Stomach (tissue), 8 donors: ENCODE measurements at regions not wholly inside any gene's neighbourhood (a gene's known extent, or its start where the extent isn't known, plus 50 kb on each side); places are given as distances from the start of the nearest gene placed in this dataset.

Source experiments
- DNase-seq, 2 donors: peaks; one replicate each; pipeline versions ENCODE4 v3.0.0 to v3.0.0-alpha.2; 2013 to 2019
- H3K27ac ChIP-seq, 5 donors: fragments of 200-600 bp in 4 of 5; sonication (generic) in 4 of 5; one replicate each; pipeline ENCODE4 v1.5.1; 2013 to 2019; ENCODE audit warnings: mild to moderate bottlenecking in 1 of 5, moderate library complexity in 1 of 5
- H3K27me3 ChIP-seq, 3 donors: fragments of 200-600 bp; sonication (generic); one replicate each; pipeline ENCODE4 v1.5.1; 2017 to 2019; ENCODE audit warnings: mixed run types in 1 of 3
- H3K36me3 ChIP-seq, 4 donors: fragments of 200-600 bp; sonication (generic); 1 replicate in 3 of 4; 2 replicates in 1 of 4; pipeline ENCODE4 v1.5.1; 2016 to 2019
- H3K4me1 ChIP-seq, 4 donors: fragments of 200-600 bp; sonication (generic); one replicate each; pipeline ENCODE4 v1.5.1; 2016 to 2019
- H3K4me3 ChIP-seq, 4 donors: fragments of 200-600 bp; sonication (generic) in 3 of 4; one replicate each; pipeline ENCODE4 v1.5.1; 2016 to 2019; ENCODE audit warnings: mild to moderate bottlenecking in 1 of 4
- H3K9me3 ChIP-seq, 4 donors: fragments of 200-600 bp; sonication (generic); one replicate each; pipeline ENCODE4 v1.5.1; 2016 to 2019
- EP300 ChIP-seq: sonication (generic); formaldehyde crosslinking; IDR thresholded peaks from one replicate; pipeline ENCODE4 v1.6.1; 2017; ENCODE audit warnings: antibody characterized with exemption
- POLR2A ChIP-seq, 4 donors: fragments of 450-650 bp; IDR thresholded peaks; one replicate each; pipeline ENCODE4 v1.6.1; 2016; ENCODE audit warnings: antibody characterized with exemption in 4 of 4, control low read depth in 2 of 4, mild to moderate bottlenecking in 1 of 4, moderate library complexity in 1 of 4
- POLR2AphosphoS5 ChIP-seq, 3 donors: sonication (generic); formaldehyde crosslinking; IDR thresholded peaks; one replicate each; pipeline ENCODE4 v1.6.1; 2016; ENCODE audit warnings: antibody characterized with exemption in 3 of 3
- WGBS, 5 donors: extraction: QIAGEN DNeasy Blood & Tissue Kit in 3 of 5; methylation state at CpG; one replicate each; pipeline versions ENCODE4 v1.1.5 to v1.1.7; 2013 to 2018; 5-methylcytosine and 5-hydroxymethylcytosine counted together
- intact Hi-C: fragments of 100-400 bp; cut with DNase I; formaldehyde crosslinking; loops from one replicate; pipeline ENCODE4 v1.15.1; 2023; ENCODE audit warnings: low total_unique reads
- TF ChIP-seq, protein P1 (sequence below), 7 experiments: fragments of 450-650 bp in 4 of 7; fragments of 200-600 bp in 3 of 7; sonication (generic) in 3 of 7; IDR thresholded peaks; one replicate each; pipeline ENCODE4 v1.5.1; 2016 to 2019; ENCODE audit warnings: antibody characterized with exemption in 7 of 7, control low read depth in 2 of 7, mild to moderate bottlenecking in 1 of 7
- donor health status: healthy with polysubstance abuse.
- donor health status: Bipolar disorder and iron deficiency.
- donor health status: healthy.

DNA sequence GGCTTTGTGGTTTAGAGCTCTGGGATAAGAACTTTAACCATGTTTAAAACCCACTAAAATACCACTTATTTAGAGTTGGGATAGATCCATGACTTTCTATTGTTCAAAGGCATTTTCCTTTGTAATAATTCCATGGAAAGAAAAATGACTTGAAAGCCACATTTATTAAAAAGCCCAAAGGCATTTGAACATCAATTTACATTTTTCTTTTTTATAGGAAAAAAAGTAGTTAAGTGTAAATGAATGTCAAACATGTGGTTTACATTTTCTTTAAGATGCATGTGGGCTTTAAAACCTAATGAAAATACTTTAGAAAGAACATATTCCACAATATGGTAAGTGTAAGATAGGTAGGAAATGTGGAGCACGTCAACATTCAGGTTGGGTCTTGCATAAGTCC, 443.2 kb downstream of the TOX3 start:
- no peak for DNase-seq
- no peak for TF ChIP-seq EP300
- intact Hi-C loops = no loop called here
- WGBS, 5 donors = 76 to 90% (median 81%) methylated on average over 1 of the region's 1 CpG
- Histone ChIP-seq H3K27ac (no peak overlapping the region), H3K4me3 (no peak overlapping the region), H3K9me3 (no peaks in the 10 kb centered on the region), H3K27me3 (no peaks in the 10 kb centered on the region), H3K4me1 (no peaks in the 10 kb centered on the region), H3K36me3 (no peaks in the 10 kb centered on the region)

DNA sequence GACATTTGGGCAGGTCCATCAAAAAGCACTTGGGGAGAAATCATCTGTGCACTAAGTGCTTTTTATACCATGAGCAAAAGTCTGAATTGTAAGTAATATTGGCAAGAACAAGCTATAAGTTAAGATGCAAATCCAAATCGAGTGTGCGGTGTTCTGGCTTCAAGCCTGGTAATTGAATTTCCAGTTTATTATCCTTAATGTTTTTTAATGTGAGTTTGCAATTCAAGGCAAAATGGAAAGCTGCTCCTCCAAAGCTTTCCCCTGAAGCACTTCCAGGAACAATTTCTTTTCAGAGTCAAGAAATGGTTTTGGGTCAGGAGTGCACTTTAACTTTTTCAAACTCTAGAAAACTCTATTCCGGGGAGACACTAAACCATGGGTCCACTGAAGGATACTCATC, 445.7 kb downstream of the TOX3 start:
- H3K27me3 ChIP-seq = no peaks in the 10 kb centered on the region
- intact Hi-C loops = no loop called here
- no peak for DNase-seq
- TF ChIP-seq POLR2AphosphoS5 (IDR thresholded peaks at IDR 0.05) (no peak), EP300 (no peak), POLR2A (IDR thresholded peaks at IDR 0.05) (no peak)
- TF ChIP-seq, protein P1, sequence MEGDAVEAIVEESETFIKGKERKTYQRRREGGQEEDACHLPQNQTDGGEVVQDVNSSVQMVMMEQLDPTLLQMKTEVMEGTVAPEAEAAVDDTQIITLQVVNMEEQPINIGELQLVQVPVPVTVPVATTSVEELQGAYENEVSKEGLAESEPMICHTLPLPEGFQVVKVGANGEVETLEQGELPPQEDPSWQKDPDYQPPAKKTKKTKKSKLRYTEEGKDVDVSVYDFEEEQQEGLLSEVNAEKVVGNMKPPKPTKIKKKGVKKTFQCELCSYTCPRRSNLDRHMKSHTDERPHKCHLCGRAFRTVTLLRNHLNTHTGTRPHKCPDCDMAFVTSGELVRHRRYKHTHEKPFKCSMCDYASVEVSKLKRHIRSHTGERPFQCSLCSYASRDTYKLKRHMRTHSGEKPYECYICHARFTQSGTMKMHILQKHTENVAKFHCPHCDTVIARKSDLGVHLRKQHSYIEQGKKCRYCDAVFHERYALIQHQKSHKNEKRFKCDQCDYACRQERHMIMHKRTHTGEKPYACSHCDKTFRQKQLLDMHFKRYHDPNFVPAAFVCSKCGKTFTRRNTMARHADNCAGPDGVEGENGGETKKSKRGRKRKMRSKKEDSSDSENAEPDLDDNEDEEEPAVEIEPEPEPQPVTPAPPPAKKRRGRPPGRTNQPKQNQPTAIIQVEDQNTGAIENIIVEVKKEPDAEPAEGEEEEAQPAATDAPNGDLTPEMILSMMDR (IDR thresholded peaks at IDR 0.05) = no peak
- H3K9me3 ChIP-seq = no peaks in the 10 kb centered on the region
- no peak overlapping the region for H3K4me3 ChIP-seq
- WGBS, 5 donors = 64 to 81% (median 75%) methylated on average over 3 of the region's 3 CpGs
- H3K4me1 ChIP-seq = no peaks in the 10 kb centered on the region
- no peak overlapping the region for H3K27ac ChIP-seq
- H3K36me3 ChIP-seq = no peaks in the 10 kb centered on the region

DNA sequence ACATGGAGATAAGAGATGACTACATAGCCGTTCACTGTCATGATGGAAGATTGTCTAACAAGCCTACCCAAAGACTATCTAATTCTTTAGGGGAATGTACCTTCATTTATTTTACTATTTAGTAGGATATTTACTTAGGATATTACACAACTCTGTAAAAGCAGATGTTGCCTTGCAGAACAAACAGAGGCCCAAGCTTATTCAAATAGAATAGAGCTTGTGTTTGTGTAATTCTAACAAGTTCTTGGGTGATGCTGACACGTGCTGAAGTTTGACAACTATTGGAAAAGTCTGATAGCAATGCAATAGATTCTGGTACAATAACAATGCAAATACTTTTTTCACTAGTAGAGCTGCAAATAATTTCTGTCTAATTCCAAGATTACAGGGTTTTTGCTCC, 447.6 kb downstream of the TOX3 start:
- intact Hi-C loops = no loop called here
- H3K4me3 ChIP-seq = no peak overlapping the region
- no peak for DNase-seq

DNA sequence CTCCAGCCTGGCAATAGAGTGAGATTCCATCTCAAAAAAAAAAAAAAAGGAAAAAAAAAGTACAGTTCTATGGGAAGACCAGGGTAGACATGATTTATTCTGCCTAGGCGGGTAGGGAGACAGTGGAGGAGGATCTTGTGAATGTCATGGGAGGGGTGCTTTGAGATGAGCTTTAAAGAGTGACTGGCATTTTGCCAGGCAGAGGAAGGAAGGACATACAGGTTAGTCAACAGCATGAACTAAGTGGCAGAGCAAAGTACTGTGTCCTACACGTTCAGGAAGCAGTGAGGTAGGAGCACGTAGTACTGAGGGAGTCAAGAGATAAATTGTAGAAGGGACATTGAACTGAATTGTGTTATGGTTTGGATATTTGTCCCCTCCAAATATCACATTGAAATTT, 451.5 kb downstream of the TOX3 start:
- no peaks in the 10 kb centered on the region for H3K27me3 ChIP-seq
- intact Hi-C loops = no loop called here
- DNase-seq = no peak

More for the DNA sequence above, 447.6 kb downstream of the TOX3 start:
- no peaks in the 10 kb centered on the region for H3K4me1 ChIP-seq
- H3K36me3 ChIP-seq = no peaks in the 10 kb centered on the region
- H3K9me3 ChIP-seq = no peaks in the 10 kb centered on the region
- 27 to 47% (median 39%) methylated on average over 2 of the region's 2 CpGs for WGBS, 5 donors
- no peak overlapping the region for H3K27ac ChIP-seq
- TF ChIP-seq, protein P1 (IDR thresholded peaks at IDR 0.05) = no peak
- no peak for TF ChIP-seq EP300
- no peak for TF ChIP-seq POLR2A (IDR thresholded peaks at IDR 0.05)
- peak in 1 of 3 donors; percentile 22 for TF ChIP-seq POLR2AphosphoS5 (IDR thresholded peaks at IDR 0.05)
- H3K27me3 ChIP-seq = no peaks in the 10 kb centered on the region

DNA sequence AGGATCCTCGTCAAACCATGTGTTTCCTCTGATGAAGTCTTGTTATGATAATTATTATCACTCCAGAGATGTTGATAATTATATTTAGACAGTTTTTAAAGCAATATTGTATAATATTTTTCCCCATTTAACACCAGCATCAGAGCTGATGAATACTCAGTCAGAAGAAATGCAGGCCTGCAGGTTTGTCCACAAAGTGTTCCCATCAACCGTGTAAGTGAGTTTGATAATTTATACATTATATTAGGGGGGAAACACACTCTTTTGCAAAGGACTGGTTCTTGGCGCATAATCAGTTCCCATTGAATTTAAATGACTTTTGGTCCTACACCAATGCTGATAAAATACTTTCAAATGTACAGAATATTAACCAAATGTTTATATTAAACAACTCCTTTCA, 454.8 kb downstream of the TOX3 start:
- no peaks in the 10 kb centered on the region for H3K27me3 ChIP-seq
- WGBS, 5 donors = 81 to 91% (median 89%) methylated on average over 3 of the region's 3 CpGs
- H3K4me3 ChIP-seq = no peak overlapping the region
- no peaks in the 10 kb centered on the region for H3K4me1 ChIP-seq
- no peak for DNase-seq
- intact Hi-C loops = no loop called here
- TF ChIP-seq POLR2A (IDR thresholded peaks at IDR 0.05) = no peak
- no peaks in the 10 kb centered on the region for H3K9me3 ChIP-seq
- no peak overlapping the region for H3K27ac ChIP-seq
- H3K36me3 ChIP-seq = no peaks in the 10 kb centered on the region

More for the DNA sequence above, 451.5 kb downstream of the TOX3 start:
- no peaks in the 10 kb centered on the region for H3K4me1 ChIP-seq
- H3K27ac ChIP-seq = no peak overlapping the region
- H3K4me3 ChIP-seq = no peak overlapping the region
- TF ChIP-seq, protein P1 (IDR thresholded peaks at IDR 0.05) = no peak
- TF ChIP-seq EP300 (no peak), POLR2A (IDR thresholded peaks at IDR 0.05) (no peak), POLR2AphosphoS5 (IDR thresholded peaks at IDR 0.05) (no peak)
- WGBS, 5 donors = 63 to 77% (median 72%) methylated on average over 3 of the region's 3 CpGs
- no peaks in the 10 kb centered on the region for H3K9me3 ChIP-seq
- no peaks in the 10 kb centered on the region for H3K36me3 ChIP-seq

DNA sequence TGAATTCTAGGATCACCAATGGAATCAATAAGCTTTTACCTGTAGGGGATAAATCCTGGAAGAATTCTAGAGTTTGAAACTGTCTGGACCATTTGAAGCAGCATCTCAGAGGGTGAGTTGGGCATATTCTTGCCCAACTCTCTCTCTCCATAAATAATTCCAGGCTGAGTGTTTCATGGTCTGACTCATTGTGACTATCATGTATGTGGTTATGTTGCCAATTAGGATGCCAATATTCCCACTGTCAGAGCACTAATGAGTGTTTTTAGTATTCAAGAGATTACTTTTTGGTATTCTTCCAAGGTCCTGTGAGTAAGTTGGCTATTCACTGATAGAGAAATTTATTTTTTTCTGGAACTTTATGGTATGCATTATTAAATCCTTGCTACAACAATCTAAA, 456.9 kb downstream of the TOX3 start:
- intact Hi-C loops = no loop called here
- Histone ChIP-seq H3K27me3 (no peaks in the 10 kb centered on the region), H3K9me3 (no peaks in the 10 kb centered on the region), H3K4me1 (no peaks in the 10 kb centered on the region), H3K36me3 (no peaks in the 10 kb centered on the region), H3K27ac (no peak overlapping the region), H3K4me3 (no peak overlapping the region)
- DNase-seq = no peak
- TF ChIP-seq POLR2A (IDR thresholded peaks at IDR 0.05) = no peak
- no peak for TF ChIP-seq POLR2AphosphoS5 (IDR thresholded peaks at IDR 0.05)
- TF ChIP-seq EP300 = no peak
- TF ChIP-seq, protein P1 (IDR thresholded peaks at IDR 0.05) = no peak
